Osteoblast (primary cell): ENCODE measurements at regions not wholly inside any gene's neighbourhood (a gene's known extent, or its start where the extent isn't known, plus 50 kb on each side); places are given as distances from the start of the nearest gene placed in this dataset.
A peak's percentile ranks its signal among the peaks of the same experiment; 100 is the strongest.

Source experiments
- DNase-seq: peaks from one replicate; pipeline ENCODE4 v3.0.0; 2011; ENCODE audit warnings: low spot score, mixed read lengths; ENCODE audit not compliant: insufficient read length; ENCODE audit errors: missing footprints
- H2AFZ ChIP-seq: 2 replicates; pipeline ENCODE4 v1.6.0; 2011; ENCODE audit warnings: mild to moderate bottlenecking, low read length
- H3K27ac ChIP-seq: 2 replicates; pipeline ENCODE4 v1.5.1; 2011; ENCODE audit warnings: mild to moderate bottlenecking, low read depth, low read length, moderate library complexity
- H3K27me3 ChIP-seq: 2 replicates; pipeline ENCODE4 v1.6.0; 2012; ENCODE audit warnings: mild to moderate bottlenecking, control low read depth, inconsistent platforms, low read length, moderate library complexity; ENCODE audit not compliant: insufficient read depth
- H3K36me3 ChIP-seq: 2 replicates; pipeline ENCODE4 v1.5.1; 2011; ENCODE audit warnings: mild to moderate bottlenecking, low read length, control low read depth, moderate library complexity; ENCODE audit not compliant: insufficient read depth
- H3K4me1 ChIP-seq: 2 replicates; pipeline ENCODE4 v1.5.1; 2011; ENCODE audit warnings: mild to moderate bottlenecking, low read length, control low read depth, moderate library complexity; ENCODE audit not compliant: insufficient read depth
- H3K4me2 ChIP-seq: 2 replicates; pipeline ENCODE4 v1.6.0; 2011; ENCODE audit warnings: mild to moderate bottlenecking, low read length; ENCODE audit not compliant: insufficient read depth
- H3K4me3 ChIP-seq: fragments of 200-600 bp; sonication (generic); 3 replicates; pipeline ENCODE4 v1.5.1; 2012; ENCODE audit warnings: mild to moderate bottlenecking, low read length, inconsistent platforms; ENCODE audit not compliant: insufficient read depth
- H3K79me2 ChIP-seq: 2 replicates; pipeline ENCODE4 v1.6.0; 2012; ENCODE audit warnings: mild to moderate bottlenecking, low read length, control low read depth, inconsistent platforms; ENCODE audit not compliant: insufficient read depth
- H3K9me3 ChIP-seq: 2 replicates; pipeline ENCODE4 v1.5.1; 2011; ENCODE audit warnings: low read depth, low read length, control low read depth
- H4K20me1 ChIP-seq: 2 replicates; pipeline ENCODE4 v1.6.0; 2012; ENCODE audit warnings: mild to moderate bottlenecking, low read length, control low read depth; ENCODE audit not compliant: insufficient read depth
- CTCF ChIP-seq: IDR thresholded peaks from 2 replicates; pipeline ENCODE4 v1.5.1; 2011; ENCODE audit warnings: mild to moderate bottlenecking, low read depth, low read length, moderate library complexity; ENCODE audit errors: extremely low read depth

- H3K4me1 ChIP-seq: no peaks in the 10 kb centered on the region
- no peak for DNase-seq
- no peak overlapping the region for H3K4me2 ChIP-seq
- no peaks in the 10 kb centered on the region for H3K36me3 ChIP-seq
- no peak for TF ChIP-seq CTCF
- no peak overlapping the region for H2AFZ ChIP-seq
- H3K9me3 ChIP-seq: no peaks in the 10 kb centered on the region
- no peaks in the 10 kb centered on the region for H4K20me1 ChIP-seq
- no peak overlapping the region for H3K4me3 ChIP-seq
- no peaks in the 10 kb centered on the region for H3K27me3 ChIP-seq
- H3K79me2 ChIP-seq: no peaks in the 10 kb centered on the region
- no peak overlapping the region for H3K27ac ChIP-seq
Measured at GRCh38 chr10:55989188-55989587, 371.9 kb downstream of the ZWINT start.

- H3K9me3 ChIP-seq: peaks cover 4% of the 10 kb centered on the region
- no peak for DNase-seq
- no peaks in the 10 kb centered on the region for H3K36me3 ChIP-seq
- no peak for TF ChIP-seq CTCF
- no peak overlapping the region for H3K4me2 ChIP-seq
- no peaks in the 10 kb centered on the region for H4K20me1 ChIP-seq
- no peaks in the 10 kb centered on the region for H3K79me2 ChIP-seq
- no peak overlapping the region for H3K27ac ChIP-seq
- H3K27me3 ChIP-seq: no peaks in the 10 kb centered on the region
- no peaks in the 10 kb centered on the region for H3K4me1 ChIP-seq
- H3K4me3 ChIP-seq: no peak overlapping the region
- H2AFZ ChIP-seq: no peak overlapping the region
Measured at GRCh38 chr10:55979203-55979602, 381.9 kb downstream of the ZWINT start.

GRCh38 chr10:55966101-55966500, 395.0 kb downstream of the ZWINT start:
- Histone ChIP-seq H3K27ac (no peak overlapping the region), H2AFZ (no peak overlapping the region), H3K9me3 (no peaks in the 10 kb centered on the region), H3K4me3 (no peak overlapping the region), H3K79me2 (no peaks in the 10 kb centered on the region), H3K4me1 (no peaks in the 10 kb centered on the region), H3K4me2 (no peak overlapping the region), H4K20me1 (no peaks in the 10 kb centered on the region), H3K27me3 (no peaks in the 10 kb centered on the region), H3K36me3 (no peaks in the 10 kb centered on the region)
- DNase-seq: peak; percentile 1
- TF ChIP-seq CTCF: no peak

DNA sequence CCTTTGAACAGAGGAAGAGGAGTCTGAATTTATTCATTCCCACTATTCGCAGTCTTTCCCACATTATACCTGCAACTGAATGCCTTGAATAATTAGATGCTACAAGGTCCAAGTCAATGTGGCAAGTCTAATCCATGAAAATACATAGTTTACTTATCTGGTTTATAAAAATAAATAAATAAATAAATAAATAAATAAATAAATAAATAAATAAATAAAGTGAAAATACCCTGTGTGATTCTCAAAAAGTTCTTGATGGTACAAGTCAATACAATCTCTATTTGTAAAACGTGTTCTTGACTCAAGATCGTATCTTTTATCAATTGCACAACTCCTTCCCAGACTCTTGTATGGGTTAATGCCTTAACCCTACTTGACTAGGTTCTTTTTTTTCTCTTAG, 417.7 kb downstream of the ZWINT start:
- TF ChIP-seq CTCF: no peak
- Histone ChIP-seq H4K20me1 (no peaks in the 10 kb centered on the region), H3K79me2 (no peaks in the 10 kb centered on the region), H3K4me3 (no peak overlapping the region), H3K27ac (no peak overlapping the region), H3K27me3 (no peaks in the 10 kb centered on the region), H2AFZ (no peak overlapping the region), H3K36me3 (no peaks in the 10 kb centered on the region), H3K4me1 (no peaks in the 10 kb centered on the region), H3K9me3 (no peaks in the 10 kb centered on the region), H3K4me2 (no peak overlapping the region)
- no peak for DNase-seq
